Forelimb muscle (tissue), 1 donor: ENCODE measurements at regions not wholly inside any gene's neighbourhood (a gene's known extent, or its start where the extent isn't known, plus 50 kb on each side); places are given as distances from the start of the nearest gene placed in this dataset.
"Not testable (repeated sequence)": the region's sequence is repeated elsewhere in the genome, so short reads cannot be mapped to it uniquely, and the experiment has no call there.

Experiments
- DNase-seq: peaks from one replicate; pipeline ENCODE4 v3.0.0-alpha.2; 2013; ENCODE audit warnings: low read depth

GRCh38 chr3:144915202-144915601 is 943.6 kb downstream of the DIPK2A start:
- DNase-seq = no peak

- DNase-seq = no peak
Observed at GRCh38 chr3:144921710-144922109, 950.1 kb downstream of the DIPK2A start.

- no peak for DNase-seq
Observed at GRCh38 chr3:144923046-144923775, 951.6 kb downstream of the DIPK2A start.

GRCh38 chr3:144930431-144930830 is 958.8 kb downstream of the DIPK2A start:
- no peak for DNase-seq

GRCh38 chr3:144931590-144931989 is 960.0 kb downstream of the DIPK2A start:
- no peak for DNase-seq

GRCh38 chr3:144942093-144942837 is 970.6 kb downstream of the DIPK2A start:
- no peak for DNase-seq

GRCh38 chr3:144942838-144943197 is 971.2 kb downstream of the DIPK2A start:
- no peak for DNase-seq

GRCh38 chr3:144947895-144948294 is 976.3 kb downstream of the DIPK2A start:
- DNase-seq = no peak

- DNase-seq = no peak
Observed at GRCh38 chr3:144948711-144949110, 977.1 kb downstream of the DIPK2A start.

- no peak for DNase-seq
Observed at GRCh38 chr3:144953959-144954358, 982.3 kb downstream of the DIPK2A start.

- no peak for DNase-seq
Observed at GRCh38 chr3:144957398-144958101, 985.9 kb downstream of the DIPK2A start.

- DNase-seq = no peak
Observed at GRCh38 chr3:144963810-144964209, 992.2 kb downstream of the DIPK2A start.

GRCh38 chr3:144966560-144966959 is 994.9 kb downstream of the DIPK2A start:
- no peak for DNase-seq

- no peak for DNase-seq
Observed at GRCh38 chr3:144968750-144969350, 997.2 kb downstream of the DIPK2A start.

GRCh38 chr3:144984481-144984880 is 1012.9 kb downstream of the DIPK2A start:
- not testable (repeated sequence) for DNase-seq

- DNase-seq = no peak
Observed at GRCh38 chr3:144989807-144990206, 1018.2 kb downstream of the DIPK2A start.

GRCh38 chr3:144995856-144996255 is 1024.2 kb downstream of the DIPK2A start:
- DNase-seq = no peak

- no peak for DNase-seq
Observed at GRCh38 chr3:145005427-145005826, 1033.8 kb downstream of the DIPK2A start.

GRCh38 chr3:145006271-145006670 is 1034.6 kb downstream of the DIPK2A start:
- no peak for DNase-seq

- DNase-seq = no peak
Observed at GRCh38 chr3:145013931-145014330, 1042.3 kb downstream of the DIPK2A start.

GRCh38 chr3:145015253-145015652 is 1043.6 kb downstream of the DIPK2A start:
- no peak for DNase-seq

GRCh38 chr3:145017959-145018358 is 1046.3 kb downstream of the DIPK2A start:
- no peak for DNase-seq
